AML-193 (cell line): ENCODE measurements at regions not wholly inside any gene's neighbourhood (a gene's known extent, or its start where the extent isn't known, plus 50 kb on each side); places are given as distances from the start of the nearest gene placed in this dataset.

Experiments
- DNase-seq, 2 experiments: peaks; one replicate each; lab custom pipeline; 2025; lab: John Stamatoyannopoulos, UW

GRCh38 chr1:175826705-175827104 lies 83.3 kb upstream of the TNR start:
- DNase-seq: peak; percentile 30 to 57

DNA sequence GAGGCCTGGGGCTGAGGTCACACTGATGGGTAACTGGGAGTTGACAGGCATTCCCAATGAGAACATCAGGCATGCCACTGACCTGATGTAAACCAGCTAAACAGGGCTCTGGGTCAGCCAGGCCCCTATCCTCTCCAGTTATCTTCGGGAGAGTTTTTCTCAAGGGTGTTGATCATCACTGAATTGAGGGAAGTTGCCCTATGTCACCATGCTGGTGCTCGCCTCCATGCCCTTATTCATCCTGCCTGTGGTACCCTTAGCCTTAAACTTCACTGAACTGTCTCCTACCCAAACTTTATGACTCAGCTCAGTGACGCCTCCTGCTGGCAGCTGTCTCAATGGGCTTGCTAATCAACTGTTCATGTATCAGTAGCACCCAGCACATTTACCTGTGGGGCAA lies 80.7 kb upstream of the TNR start:
- no peak for DNase-seq

- no peak for DNase-seq
Measured at GRCh38 chr1:175823406-175823805, 80.0 kb upstream of the TNR start.

DNA sequence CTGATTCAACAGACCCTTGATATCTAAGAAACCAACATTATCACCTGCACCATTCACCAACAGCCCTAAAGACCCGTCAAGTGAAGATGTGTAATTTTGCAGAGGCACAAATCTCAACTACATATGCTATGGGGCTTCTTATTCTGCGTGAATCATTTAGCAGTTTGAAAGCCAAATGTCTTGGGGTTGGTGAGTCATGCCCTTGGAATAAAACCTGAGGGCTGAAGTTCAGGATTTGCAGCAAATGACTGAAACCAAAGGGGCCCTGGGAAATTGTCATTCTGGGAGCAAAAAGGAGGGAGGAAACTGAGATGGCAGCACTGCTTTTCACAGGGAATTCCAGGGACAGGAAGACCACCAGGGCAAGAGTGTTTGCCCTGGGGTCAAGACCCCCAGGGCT lies 79.2 kb upstream of the TNR start:
- DNase-seq: no peak

DNA sequence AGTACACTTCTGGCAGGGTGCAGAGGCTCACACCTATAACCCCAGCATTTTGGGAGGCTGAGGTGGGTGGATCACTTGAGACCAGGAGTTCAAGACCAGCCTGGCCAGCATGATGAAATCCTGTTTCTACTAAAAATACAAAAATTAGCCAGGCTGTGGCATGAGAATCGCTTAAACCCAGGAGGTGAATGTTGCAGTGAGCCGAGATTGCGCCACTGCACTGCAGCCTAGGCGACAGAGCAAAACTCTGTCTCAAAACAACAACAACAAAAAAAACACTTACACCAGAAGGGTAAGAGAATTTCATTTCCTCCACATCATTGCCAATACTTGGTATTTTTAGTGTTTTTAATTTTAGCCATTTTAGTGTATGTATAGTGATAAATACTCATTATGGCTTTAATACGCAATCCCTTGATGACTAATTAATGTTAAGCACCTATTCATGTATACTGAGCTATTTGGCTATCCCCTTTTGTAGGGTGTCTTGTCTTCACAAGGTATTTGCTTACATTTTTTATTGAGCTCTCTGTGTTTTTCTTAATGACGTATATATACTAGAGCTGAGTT lies 77.1 kb upstream of the TNR start:
- DNase-seq: no peak

GRCh38 chr1:175818929-175819328 lies 75.5 kb upstream of the TNR start:
- no peak for DNase-seq

- no peak for DNase-seq
Measured at GRCh38 chr1:175817445-175817844, 74.0 kb upstream of the TNR start.

DNA sequence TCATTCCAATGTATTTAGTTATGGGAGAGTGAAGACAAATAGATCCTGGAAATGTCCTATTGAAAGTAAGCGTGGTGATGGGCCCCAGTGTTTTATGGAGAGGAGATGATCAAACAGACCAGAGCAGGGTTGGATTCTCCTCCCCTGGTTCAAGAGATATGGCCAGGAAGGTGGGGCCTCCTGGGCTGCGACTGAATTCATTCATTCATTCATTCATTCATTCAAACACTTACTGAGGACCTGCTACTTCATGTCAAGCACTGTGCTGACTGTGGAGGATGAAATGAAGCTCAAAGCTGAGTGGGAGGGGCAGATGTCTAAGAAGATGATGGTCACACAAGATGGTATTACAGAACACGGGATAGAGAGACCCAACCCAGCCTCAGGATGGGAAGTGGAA lies 71.5 kb upstream of the TNR start:
- no peak for DNase-seq

GRCh38 chr1:175812936-175813335 lies 69.5 kb upstream of the TNR start:
- DNase-seq: no peak

DNA sequence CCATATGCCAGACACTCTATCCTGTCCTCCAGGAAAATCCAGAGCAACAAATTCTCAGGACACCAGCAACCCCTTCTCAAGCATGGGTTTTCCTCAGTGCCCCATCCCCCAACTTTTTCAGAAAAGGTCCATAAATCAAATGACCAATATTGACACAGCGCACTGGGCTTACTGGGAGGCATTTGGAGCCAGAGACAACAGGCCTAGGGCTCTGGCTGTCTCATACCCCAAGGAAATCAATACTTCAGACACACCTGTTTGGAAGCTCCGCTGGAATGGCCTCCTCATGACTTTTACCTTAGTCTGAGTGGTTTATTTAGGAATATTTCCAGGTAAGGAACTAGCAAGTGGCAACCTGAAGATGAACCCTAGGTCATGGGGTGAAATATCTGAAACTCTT lies 66.9 kb upstream of the TNR start:
- DNase-seq: no peak

DNA sequence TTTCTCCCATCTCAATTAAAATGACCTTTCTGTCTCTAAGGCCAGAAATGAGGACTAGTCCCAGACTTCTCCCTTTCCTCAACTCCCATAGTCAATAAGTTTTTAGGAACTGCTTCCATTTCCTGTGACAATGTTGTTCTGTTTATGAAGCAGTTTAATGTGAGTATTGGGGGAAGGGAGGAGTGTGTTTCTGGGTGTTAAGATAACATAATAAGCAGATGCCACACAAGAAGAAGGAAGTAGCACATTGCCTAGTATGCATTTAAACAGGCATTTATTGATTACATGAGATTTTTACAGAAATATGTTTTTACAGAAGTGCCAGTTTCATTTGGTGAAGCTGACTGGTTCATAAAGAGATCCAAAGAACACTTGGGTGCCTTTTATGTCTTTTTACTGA lies 65.6 kb upstream of the TNR start:
- DNase-seq: no peak

GRCh38 chr1:175808573-175808972 lies 65.2 kb upstream of the TNR start:
- DNase-seq: no peak

- DNase-seq: no peak
Measured at GRCh38 chr1:175804561-175804960, 61.2 kb upstream of the TNR start.

DNA sequence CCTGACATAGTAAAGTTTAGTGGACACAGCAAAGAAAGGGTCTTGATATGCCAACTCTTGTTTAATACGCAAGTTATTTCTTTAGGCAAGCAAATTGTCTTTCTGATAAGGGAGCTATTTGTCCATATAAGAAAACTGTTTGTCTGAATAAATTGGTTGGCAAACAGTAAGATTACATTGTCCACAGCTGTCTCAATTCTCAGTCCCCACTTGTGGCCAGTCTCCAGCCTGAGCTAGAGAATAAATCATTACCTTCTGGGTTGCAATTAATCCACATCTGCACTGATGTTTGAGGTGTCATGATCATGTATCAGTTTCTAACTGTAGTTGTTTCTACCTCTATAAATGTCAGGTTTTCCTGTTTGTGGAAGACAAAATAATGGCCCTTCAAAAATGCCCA lies 60.0 kb upstream of the TNR start:
- no peak for DNase-seq

DNA sequence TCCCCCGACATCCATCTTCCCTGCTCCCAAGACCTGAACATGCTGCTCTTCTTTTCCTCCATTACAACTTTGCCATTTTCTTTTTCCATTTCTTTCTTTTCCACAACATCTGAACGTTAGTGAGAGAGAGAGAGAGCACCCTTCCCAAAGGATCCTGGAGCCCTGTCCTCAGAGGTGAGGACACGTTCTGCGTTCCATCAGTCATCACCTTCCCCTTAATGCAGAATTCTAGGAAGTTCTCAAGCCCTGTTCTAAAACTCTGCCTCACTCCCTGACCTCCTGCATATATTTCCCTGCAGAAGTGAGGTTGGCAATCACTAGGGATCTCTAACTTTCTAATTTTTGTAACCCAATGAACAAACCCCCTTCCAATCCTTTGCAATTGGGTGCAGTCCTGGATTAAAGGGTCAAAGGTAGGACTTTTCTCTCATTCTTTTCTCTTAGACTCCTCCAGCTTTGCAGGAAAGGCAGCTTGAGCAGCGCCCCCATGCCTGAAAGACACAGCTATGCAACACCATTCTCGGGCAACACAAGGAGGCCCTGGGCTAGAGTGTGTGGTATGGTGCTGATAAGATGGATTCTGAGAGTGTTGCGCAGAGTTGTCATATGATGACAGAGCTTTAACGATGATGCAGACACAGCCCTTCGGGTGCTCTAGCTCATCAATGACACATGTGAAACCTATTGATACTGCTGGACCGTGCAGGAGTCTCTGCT lies 59.2 kb upstream of the TNR start:
- no peak for DNase-seq

DNA sequence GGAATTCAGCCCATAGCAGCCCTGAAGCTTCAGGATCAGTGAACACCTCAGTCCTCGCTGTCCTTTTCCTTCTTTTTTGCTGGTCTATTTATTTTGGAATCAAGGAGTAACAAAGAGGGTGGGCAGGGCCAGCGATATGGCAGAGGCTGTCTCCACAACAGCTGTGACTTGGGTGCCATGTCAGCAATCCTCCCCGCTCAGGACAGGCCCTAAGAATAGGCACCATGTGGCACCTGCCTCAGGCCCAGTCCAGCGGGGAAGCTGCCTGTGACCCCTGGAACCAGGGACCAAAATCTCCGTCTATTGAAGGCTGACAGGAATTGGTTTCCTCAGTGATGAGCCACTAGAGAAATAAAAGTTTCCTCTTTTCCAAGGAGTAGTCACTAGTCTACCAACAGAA lies 58.6 kb upstream of the TNR start:
- DNase-seq: no peak

GRCh38 chr1:175797576-175797975 lies 54.2 kb upstream of the TNR start:
- DNase-seq: no peak

DNA sequence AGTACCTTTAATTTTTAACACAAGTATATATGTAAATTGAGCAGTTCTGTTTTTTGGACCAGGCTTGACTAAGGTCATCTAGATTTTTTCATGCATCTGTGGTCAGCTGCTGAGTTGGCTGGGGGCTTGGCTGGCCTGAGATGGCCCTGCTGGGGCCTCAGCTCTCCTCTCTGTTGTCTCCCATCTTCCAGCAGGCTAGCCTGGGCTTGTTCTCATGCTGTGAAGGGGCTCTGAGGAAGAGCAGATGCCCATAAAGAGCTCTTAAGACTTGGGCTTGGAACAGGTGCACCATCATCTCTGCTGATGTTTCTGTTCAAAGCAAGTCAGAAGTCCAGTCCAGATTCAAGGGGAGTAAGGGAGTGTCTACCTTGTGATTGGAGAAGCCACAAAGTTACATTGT lies 51.2 kb upstream of the TNR start:
- no peak for DNase-seq

GRCh38 chr1:175793617-175794016 lies 50.2 kb upstream of the TNR start:
- no peak for DNase-seq
